Kidney tubule cell (primary cell): ENCODE measurements at regions not wholly inside any gene's neighbourhood (a gene's known extent, or its start where the extent isn't known, plus 50 kb on each side); places are given as distances from the start of the nearest gene placed in this dataset.
"Not testable (repeated sequence)": the region's sequence is repeated elsewhere in the genome, so short reads cannot be mapped to it uniquely, and the experiment has no call there.

Experiments used
- DNase-seq: peaks from one replicate; pipeline ENCODE4 v3.0.0-alpha.2; 2018; ENCODE audit warnings: low spot score

DNA sequence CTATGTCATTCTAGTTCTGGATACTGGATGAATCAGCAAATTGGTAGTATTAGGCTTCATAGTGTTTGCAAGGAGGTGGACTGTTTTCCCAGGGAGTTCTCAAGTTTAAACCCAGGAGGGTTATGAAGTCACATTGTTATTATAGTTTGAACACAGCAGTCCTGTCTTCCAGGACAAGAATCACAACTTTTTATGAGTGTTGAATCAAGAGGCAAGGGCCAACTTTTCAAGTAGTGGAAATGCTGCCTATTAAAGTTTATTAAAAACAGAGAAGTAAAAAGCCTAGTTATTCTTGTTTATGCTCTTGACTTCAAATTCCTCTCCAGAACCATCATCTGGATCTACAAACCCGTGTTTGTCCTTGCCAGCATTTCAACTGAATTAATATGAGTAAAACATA is 86.3 kb upstream of the GOT2 start:
- DNase-seq = no peak

DNA sequence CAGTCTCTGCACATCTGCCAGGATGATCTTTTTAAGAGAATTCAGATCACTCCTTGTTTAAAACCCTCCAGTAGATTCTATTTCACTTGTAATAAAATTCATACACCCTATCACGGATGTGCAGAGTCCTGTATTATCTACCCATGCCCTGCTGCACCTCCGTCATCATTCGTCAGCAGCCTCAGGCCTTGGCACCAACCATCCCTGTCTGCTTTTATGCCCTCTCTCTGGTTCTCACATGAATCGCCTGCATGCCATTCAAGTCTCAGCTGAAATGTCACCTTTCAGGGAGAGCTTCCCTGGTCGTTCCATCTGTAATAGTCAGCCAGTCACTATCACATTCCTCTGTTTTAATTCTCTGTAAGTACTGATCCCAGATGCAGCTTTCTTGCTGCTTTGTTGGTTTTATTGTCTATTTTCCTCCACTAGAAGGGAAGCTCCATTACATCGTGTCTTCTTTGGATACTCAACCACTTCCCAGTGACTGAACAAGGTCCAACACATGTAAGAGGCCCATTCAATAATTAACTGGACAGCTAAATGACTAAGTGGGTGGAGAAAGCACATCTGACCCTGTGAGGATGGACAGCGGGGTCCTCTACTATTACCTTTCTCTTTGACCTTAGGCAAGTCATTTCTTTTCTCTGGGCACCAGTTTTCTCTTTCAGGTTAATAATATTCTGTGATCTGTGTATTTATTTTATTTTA is 81.2 kb upstream of the GOT2 start:
- DNase-seq = peak; percentile 65

DNA sequence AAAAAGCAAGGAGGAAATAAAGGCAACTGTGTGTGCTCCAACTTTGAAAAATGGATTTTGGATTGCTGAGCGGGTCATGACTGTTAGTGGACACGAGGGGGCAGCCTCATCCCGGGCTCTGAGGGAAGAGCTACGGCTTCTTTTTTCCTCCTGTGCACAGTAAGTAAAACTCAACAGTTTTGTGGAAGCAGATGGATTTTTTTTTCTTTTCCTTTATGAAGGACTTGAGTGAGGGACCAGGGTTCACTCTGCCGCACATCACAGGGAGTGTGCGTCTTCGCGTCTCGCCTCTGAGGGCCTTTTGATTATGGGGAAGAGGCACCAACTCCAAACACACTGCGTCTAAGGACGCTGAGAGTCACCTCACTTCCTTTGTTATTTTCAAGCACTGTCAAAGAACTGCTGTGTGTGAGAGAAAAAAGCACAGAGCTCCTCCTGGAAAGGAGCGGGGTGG is 80.3 kb upstream of the GOT2 start:
- peak; percentile 54 for DNase-seq

DNA sequence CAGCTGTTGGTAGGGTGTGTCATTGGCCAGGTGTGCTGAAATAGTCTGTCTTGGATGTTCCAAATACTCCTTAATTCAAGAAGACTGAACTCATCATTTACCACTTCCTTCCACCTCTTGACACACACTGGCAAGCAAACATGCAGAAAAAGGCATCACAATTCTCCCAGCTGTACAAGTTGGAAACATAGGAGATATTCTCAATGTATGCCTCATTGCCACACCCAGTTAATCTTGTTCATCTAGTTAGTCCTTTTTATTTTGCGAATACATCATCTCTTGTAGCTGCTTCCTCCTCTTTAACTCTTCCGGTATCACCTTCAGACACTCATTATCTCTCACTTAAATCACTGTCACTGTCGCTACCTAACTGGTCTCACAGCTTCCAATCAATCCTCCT is 75.1 kb upstream of the GOT2 start:
- no peak for DNase-seq

DNA sequence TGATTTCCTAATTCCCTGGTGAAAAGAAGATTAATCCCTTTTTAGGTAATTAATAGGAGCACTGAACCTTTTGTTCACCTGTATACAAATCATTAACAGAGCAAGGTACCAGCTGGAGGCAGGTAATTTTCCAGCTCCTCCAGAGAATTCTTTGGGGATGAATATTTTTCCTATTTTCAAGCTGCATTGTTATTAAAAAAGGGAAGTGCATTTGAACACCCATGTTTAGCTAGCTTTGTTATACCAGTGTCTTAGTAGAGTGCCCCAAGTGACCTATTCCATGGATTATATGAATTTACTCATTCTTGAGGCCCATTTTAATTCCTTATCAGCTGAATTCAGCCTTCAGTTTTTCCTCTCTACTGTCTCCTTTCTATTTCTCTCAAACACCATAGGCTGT is 73.2 kb upstream of the GOT2 start:
- DNase-seq = no peak

DNA sequence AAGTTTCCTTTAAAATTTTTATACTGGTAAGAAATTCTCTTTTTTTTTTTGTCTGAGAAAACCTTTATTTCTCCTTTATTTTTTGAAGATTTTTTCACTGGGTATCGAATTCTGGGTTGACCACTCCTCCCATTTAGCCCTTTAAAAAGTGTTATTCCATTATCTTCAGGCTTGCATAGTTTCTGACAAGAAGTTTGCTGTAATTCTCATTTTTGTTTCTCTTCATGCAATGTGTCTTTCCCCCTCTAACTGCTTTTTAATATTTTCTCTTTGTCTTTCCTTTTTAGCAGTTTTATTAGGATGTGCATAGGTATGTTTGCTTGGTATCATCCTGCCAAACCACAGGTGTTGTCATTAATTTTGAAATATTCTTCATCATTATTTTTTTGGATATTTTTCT is 67.7 kb upstream of the GOT2 start:
- DNase-seq = no peak

DNA sequence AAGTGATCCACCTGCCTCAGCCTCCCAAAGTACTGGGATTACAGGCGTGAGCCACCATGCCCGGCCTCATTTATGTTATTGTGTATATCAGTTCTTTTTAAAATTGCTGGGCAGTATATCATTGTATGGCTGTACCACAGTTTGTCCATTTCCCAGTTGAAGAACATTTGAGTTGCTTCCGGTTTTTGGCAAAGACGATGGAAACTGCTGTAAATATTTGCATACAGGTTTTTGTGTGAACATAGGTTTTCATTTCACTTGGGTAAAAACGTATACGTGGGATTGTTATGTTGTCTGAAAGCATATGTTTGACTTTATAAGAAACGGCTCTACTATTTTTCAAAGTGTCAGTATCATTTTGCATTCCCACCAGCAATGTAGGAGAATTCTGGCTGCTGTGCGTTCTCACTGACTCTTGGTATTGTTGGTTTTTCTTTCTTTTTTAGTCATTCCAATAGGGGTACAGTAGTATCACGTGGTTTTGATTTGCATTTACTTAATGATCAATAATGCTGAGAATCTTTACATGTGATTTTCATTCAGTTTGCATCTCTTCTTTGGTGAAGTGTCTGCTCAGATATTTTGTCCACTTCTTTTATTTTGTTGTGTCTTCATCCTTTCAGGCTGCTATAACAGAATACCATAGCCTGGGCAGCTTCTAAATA is 63.2 kb upstream of the GOT2 start:
- no peak for DNase-seq

DNA sequence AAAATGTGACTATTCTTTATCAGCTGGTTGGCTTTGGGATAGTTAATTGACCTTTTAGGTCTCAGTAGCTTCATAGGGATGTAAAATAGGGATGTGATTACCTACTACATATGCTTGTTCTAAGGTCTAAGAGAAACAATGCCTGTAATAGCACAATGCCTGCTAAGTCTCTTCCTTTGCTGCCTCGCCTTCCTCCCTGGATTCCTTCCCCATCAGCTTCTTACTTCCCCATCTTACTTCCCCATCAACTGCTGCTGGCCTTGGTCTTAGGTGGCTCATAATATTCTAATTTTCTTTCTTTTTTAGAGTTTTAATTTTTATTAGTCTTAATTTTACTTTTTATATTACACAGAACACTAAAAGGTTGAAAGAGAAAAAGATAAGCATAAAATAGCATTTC is 59.2 kb upstream of the GOT2 start:
- DNase-seq = no peak

DNA sequence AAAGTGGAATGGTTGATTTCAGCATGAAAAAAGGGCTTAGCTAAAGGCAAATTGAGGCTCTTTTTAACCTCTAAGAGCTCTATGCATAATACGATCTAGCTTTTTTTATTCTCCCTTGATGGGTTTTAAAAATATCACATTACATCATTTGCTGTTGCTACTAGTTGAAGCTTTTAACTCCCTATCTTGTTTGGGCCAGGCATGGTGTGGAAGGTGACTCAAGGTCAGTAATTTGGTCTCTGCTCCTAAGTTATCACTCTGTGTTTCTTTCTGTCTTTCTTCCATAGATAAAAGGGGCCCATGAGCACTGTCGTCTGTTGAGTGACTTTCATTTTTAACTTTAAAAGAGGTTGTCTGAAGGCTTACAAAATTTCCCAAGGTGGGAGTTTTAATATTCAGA is 58.1 kb upstream of the GOT2 start:
- DNase-seq = no peak

DNA sequence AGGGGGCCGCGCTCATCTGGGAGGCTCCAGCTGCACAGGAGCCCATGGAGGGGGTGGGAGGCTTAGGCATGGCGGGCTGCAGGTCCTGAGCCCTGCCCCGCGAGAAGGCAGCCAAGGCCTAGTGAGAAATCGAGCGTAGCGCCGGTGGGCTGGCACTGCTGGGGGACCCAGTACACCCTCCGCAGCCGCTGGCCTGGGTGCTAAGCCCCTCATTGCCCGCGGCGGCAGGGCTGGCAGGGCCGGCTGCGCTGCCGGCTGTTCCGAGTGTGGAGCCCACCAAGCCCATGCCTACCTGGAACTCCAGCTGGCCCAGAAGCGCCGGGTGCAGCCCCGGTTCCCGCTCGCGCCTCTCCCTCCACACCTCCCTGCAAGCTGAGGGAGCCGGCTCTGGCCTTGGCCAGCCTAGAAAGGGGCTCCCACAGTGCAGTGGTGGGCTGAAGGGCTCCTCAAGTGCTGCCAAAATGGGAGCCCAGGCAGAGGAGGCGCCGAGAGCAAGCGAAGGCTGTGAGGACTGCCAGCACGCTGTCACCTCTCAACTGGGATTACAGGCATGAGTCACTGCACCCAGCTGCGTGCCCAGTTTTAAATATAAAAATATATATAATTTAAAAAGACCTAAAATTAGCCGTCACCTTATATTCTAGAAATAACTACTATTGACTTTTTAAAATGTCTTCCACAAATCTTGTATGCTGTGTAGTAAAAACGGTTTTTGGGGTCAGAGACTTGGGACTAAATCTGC is 56.9 kb upstream of the GOT2 start:
- DNase-seq = not testable (repeated sequence)

DNA sequence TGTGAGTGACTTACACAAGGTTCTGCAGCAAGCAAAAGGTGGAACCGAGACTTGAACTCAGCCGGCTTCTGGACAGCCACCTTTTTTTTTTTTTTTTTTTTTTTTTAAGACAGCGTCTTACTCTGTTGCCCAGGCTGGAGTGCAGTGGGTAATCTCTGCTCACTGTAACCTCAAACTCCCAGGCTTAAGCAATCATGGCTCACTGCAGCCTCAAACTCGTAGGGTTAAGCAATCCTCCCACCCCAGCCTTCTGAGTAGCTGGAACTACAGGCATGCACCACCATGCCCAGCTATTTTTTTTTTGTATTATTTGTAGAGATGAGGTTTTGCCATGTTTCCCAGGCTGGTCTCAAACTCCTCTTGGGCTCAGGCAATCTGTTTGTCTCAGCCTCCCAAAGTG is 55.2 kb upstream of the GOT2 start:
- no peak for DNase-seq
